ENCODE measurements at regions not wholly inside any gene's neighbourhood (a gene's known extent, or its start where the extent isn't known, plus 50 kb on each side); places are given as distances from the start of the nearest gene placed in this dataset.

- TF ChIP-seq TCF7 (CRISPR knock-in tag; IDR thresholded peaks at IDR 0.05; ENCODE audit: low read depth): no peak
- no peak for TF ChIP-seq GRHL2 (CRISPR knock-in tag; IDR thresholded peaks at IDR 0.05; ENCODE audit: insufficient replicate concordance, severe bottlenecking)
These were observed 341.5 kb downstream of the CASP12 start (continued) for GRCh38 chr11:104556606-104557301.

- Mint-ChIP-seq H3K36me3 (no peaks in the 10 kb centered on the region), H3K4me1 (no peaks in the 10 kb centered on the region), H3K9me3 (0 out of 2 replicates have a peak, but pooled peaks cover 4% of the 10 kb centered on the region), H3K27me3 (ENCODE audit: low read depth) (no peaks in the 10 kb centered on the region), H3K27ac (no peak overlapping the region), H3K4me3 (no peak overlapping the region)
- CTCF ChIA-PET: interaction anchor here (1.5 to 1.7 kb wide), 2 partner anchors 7 to 17 kb away, joined by 4 to 5 read pairs; no protein-coding TSS in a partner anchor
- POLR2A ChIA-PET: no interaction called here
- TF ChIP-seq ARID4B (CRISPR knock-in tag; IDR thresholded peaks at IDR 0.05; ENCODE audit: borderline replicate concordance) (no peak), ZNF396 (CRISPR knock-in tag; IDR thresholded peaks at IDR 0.05; ENCODE audit: borderline replicate concordance) (no peak)
- DNase-seq (ENCODE audit: low spot score) (no peak), ATAC-seq (no peak)
These were observed 349.2 kb downstream of the CASP12 start for GRCh38 chr11:104549019-104549418.

- Mint-ChIP-seq H3K27ac (no peak overlapping the region), H3K27me3 (ENCODE audit: low read depth) (no peaks in the 10 kb centered on the region), H3K4me1 (no peaks in the 10 kb centered on the region), H3K9me3 (peaks cover 9% of the 10 kb centered on the region; the same call in 1 of the 2 replicates), H3K36me3 (no peaks in the 10 kb centered on the region), H3K4me3 (no peak overlapping the region)
- ATAC-seq (peak; percentile 86), DNase-seq (ENCODE audit: low spot score) (peak; percentile 22)
- TF ChIP-seq NR3C1 (CRISPR knock-in tag; conservative IDR thresholded peaks at IDR 0.05; ENCODE audit: low read depth) (no peak), CREM (CRISPR knock-in tag; IDR thresholded peaks at IDR 0.05) (no peak), CTCF (IDR thresholded peaks at IDR 0.05) (0 out of 2 replicates have a peak, but pooled peaks have one; percentile 19)
- POLR2A ChIA-PET: no interaction called here
- CTCF ChIA-PET: interaction anchor here (1.0 to 1.7 kb wide), 5 partner anchors 8 to 421 kb away, joined by 3 to 6 read pairs (median 4); no protein-coding TSS in a partner anchor
These were observed 350.1 kb downstream of the CASP12 start for GRCh38 chr11:104547996-104548661.

GRCh38 chr11:104546501-104546900, 351.8 kb downstream of the CASP12 start:
- ChIA-PET CTCF (no interaction called here), POLR2A (no interaction called here)
- H3K4me1 Mint-ChIP-seq: no peaks in the 10 kb centered on the region

More at GRCh38 chr11:104546501-104546900, 351.8 kb downstream of the CASP12 start:
- DNase-seq (ENCODE audit: low spot score) (no peak), ATAC-seq (no peak)
- no peak for TF ChIP-seq ZNF317 (CRISPR knock-in tag; IDR thresholded peaks at IDR 0.05; ENCODE audit: borderline replicate concordance, low read depth)
- TF ChIP-seq JUN (CRISPR knock-in tag; IDR thresholded peaks at IDR 0.05): no peak
- no peak for TF ChIP-seq ARID4B (CRISPR knock-in tag; IDR thresholded peaks at IDR 0.05; ENCODE audit: borderline replicate concordance)
- TF ChIP-seq IRF2 (CRISPR knock-in tag; IDR thresholded peaks at IDR 0.05; ENCODE audit: borderline replicate concordance, low read depth): no peak
- no peak for TF ChIP-seq HMGA2 (CRISPR knock-in tag; IDR thresholded peaks at IDR 0.05)
- TF ChIP-seq GABPB1 (CRISPR knock-in tag; IDR thresholded peaks at IDR 0.05): no peak
- TF ChIP-seq NR3C1 (CRISPR knock-in tag; conservative IDR thresholded peaks at IDR 0.05; ENCODE audit: low read depth): no peak
- TF ChIP-seq ESRRA (CRISPR knock-in tag; IDR thresholded peaks at IDR 0.05; ENCODE audit: borderline replicate concordance): no peak
- no peak for TF ChIP-seq FOXP4 (CRISPR knock-in tag; IDR thresholded peaks at IDR 0.05)
- TF ChIP-seq ZNF396 (CRISPR knock-in tag; IDR thresholded peaks at IDR 0.05; ENCODE audit: borderline replicate concordance): no peak
- H3K9me3 Mint-ChIP-seq: peaks cover 9% of the 10 kb centered on the region; the same call in 1 of the 2 replicates
- no peaks in the 10 kb centered on the region for H3K27me3 Mint-ChIP-seq (ENCODE audit: low read depth)
- no peaks in the 10 kb centered on the region for H3K36me3 Mint-ChIP-seq
- H3K27ac Mint-ChIP-seq: no peak overlapping the region
- H3K4me3 Mint-ChIP-seq: no peak overlapping the region
